DMS153 treated with DMSO at 0.1 percent for 48 hours (cell line): ENCODE measurements at regions not wholly inside any gene's neighbourhood (a gene's known extent, or its start where the extent isn't known, plus 50 kb on each side); places are given as distances from the start of the nearest gene placed in this dataset.
"Not testable (repeated sequence)": the region's sequence is repeated elsewhere in the genome, so short reads cannot be mapped to it uniquely, and the experiment has no call there.

Experiments
- DNase-seq: peaks from one replicate; lab custom pipeline; 2025; ENCODE audit not compliant: unreplicated experiment; lab: John Stamatoyannopoulos, UW

DNA sequence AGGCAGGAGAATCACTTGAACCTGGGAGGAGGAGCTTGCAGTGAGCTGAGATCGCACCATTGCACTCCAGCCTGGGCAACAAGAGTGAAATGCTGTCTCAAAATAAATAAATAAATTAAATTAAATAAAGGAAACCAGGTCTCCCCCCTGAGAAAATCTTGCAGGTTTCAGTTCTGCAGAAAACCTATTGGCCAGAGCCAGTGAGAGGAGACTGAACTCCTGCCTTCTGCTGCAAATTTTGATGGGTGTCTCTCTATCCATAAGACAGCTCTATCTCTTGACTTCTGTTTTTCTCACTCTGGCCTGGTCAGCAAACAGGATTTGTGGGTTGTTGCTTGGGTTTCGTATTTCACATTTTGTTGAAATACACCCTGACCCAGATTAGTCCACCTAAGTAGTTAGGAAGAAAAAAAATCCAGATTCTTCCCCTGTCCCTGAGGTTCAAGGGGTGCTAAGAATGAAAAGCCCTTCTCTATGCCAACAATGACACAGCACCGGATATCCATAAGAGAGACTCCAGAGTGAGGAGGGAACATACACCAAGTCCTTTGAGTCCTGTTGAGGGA lies 86.7 kb upstream of the MAP4K4 start:
- no peak for DNase-seq

DNA sequence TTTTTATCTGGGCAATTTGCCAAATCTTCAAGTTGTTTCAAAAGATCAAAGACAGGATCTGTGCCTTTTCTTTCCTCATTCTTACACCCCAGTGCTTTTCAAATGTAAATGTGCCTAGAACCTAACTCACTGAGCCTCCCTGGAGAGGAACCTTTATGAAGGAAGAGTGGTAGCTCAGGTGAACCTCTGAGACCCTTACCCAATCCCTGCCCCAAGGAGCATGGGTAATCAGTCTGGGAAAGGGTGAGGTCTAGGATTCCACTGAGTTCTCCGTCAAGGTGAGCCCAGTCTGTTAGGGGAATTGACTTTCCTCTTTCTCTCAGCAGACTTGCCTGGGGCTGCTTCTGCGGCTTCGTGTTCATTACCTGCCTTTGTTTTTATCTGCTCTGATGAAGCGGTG lies 88.1 kb upstream of the MAP4K4 start:
- no peak for DNase-seq

GRCh38 chr2:101608408-101609310 lies 88.8 kb upstream of the MAP4K4 start:
- DNase-seq, result no peak

DNA sequence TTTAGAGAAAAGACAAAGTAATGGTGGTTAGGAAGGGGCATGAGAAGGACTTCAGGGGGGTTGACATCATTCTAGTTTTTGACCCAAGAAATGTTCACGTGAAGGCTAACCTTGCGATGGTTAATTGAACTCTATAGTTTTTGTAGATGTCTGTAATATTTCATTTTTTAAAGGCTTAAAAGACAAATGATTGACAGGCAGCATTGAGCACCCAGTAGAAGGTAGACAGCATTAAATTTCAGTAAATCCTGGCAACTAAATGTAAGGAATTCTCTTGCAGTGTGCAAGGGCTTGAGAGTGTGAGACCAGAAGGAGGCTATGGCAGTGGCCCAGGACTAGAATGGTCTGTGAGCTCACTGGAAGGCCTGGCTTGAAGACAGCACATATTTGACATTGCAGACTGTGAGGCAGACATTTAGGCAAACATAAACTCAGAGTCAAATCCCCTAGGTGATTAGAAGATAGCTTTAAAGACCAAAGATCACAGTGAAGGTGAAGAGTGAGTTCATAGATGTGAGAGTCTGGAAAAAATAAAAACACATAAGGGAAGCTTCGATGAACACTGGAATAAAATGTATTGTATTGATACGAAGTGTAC lies 100.1 kb upstream of the MAP4K4 start:
- no peak for DNase-seq

GRCh38 chr2:101596333-101596732 lies 101.2 kb upstream of the MAP4K4 start:
- DNase-seq, result no peak

DNA sequence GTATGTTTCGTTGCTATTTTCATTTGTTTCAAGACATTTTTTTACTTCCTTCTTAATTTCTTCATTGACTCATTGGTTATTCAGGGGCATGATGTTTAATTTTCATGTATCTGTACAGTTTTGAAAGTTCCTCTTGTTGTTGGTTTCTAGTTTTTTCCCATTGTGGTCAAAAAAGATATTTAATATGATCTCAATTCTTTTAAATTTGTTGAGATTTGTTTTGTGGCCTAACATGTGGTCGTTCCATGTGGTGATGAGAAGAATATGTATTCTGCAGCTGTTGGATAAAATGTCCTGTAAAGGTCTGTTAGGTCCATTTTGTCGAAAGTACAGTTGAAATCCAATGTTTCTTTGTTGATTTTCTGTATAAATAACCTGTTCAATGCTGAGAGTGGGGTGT lies 110.3 kb upstream of the MAP4K4 start:
- no peak for DNase-seq

DNA sequence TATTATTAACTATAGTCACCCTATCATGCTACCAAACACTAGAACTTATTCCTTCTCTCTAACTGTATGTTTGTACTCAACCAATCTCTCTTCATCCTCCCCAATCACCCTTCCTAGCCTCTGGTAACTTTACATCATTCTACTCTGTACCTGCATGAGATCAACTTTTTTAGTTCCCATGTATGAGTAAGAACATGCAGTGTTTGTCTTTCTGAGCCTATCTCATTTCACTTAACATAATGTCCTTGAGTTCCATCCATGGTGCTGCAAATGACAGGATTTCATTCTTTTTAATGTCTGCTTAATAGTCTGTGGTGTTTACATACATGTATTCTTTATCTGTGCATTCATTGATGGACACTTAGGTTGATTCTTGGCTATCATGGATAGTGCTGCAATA lies 108.9 kb upstream of the RFX8 start:
- no peak for DNase-seq

GRCh38 chr2:101581675-101582299 lies 106.9 kb upstream of the RFX8 start:
- DNase-seq, result no peak

GRCh38 chr2:101580528-101580927 lies 105.6 kb upstream of the RFX8 start:
- DNase-seq, result no peak

DNA sequence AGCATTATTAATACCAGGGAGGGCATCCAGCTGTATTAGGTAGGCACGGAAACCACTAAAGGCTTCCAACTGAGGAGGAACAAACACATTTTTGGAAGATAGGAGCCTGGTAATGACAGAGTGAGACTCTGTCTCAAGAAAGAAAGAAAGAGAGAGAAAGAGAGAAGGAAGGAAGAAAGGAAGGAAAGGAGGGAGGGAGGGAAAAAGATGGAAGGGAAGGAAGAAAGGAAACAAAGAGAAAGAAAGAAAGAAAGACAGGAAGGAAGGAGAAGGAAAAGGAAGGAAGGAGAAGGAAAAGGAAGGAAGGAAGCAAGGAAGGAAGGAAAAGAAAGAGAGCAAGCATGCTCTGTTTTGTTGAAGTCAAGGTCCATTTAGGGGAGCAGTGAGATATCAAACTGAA lies 103.8 kb upstream of the RFX8 start:
- DNase-seq, result no peak

DNA sequence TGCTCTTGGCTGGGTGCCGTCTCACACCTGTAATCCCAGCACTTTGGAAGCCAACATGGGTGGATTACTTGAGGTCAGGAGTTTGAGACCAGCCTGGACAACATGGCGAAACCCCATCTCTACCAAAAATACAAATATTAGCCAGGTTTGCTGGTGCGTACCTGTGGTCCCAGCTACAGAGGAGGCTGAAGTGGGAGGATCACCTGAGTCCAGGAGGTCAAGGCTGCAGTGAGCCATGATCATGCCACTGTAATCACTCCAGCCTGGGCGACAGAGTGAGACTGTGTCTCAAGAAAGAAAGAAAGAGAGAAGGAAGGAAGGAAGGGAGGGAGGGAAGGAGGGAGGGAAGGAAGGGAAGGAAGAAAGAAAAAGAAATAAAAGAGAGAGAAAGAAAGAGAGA lies 103.2 kb upstream of the RFX8 start:
- DNase-seq, result not testable (repeated sequence)

DNA sequence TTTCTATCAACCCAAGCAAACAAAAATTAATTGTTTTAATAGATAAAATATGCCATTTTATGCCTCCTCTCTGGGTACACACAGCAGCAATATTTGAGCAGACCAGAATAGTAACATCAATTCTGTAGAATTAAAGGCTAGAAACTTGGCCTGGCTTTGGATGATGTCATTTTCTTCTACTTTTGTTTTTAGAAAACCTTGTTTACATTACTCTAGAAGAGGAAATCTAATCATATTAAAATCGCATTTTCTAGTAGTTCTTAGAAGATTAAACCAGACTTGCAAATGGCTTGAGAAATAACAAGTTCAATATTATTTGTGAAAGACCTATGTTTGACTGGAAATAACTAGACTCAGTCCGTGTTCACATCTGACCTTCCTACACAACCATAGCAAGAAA lies 102.3 kb upstream of the RFX8 start:
- DNase-seq, result no peak

- DNase-seq, result no peak
These were observed 99.7 kb upstream of the RFX8 start for GRCh38 chr2:101574622-101575021.

GRCh38 chr2:101571951-101572350 lies 97.0 kb upstream of the RFX8 start:
- DNase-seq, result no peak

DNA sequence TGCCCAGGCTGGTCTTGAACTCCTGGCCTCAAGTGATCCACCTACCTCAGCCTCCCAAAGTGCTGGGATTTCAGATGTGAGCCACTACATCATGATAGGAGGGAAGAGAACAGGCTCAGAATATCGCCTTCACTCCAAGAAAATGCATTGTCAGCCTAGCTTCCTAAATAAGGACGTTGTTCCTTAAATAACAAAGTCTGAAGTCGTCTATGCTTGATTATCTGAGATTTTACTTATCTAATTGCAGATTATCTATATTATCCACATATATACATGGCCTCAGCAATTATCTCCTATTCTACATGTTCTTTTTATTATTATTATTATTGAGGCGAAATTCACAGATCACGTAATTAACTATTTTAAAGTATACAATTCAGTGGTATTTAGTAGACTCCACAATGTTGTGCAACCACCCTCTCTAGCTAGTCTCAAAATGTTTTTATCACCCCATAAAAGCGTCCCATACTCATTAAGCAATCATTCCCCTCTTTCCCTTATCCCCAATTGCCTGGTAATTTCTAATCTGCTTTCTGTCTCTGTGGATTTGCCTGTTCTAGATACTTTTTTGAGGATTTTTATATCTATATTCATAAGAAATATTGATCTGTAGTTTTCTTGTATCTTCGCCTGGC lies 95.1 kb upstream of the RFX8 start:
- no peak for DNase-seq

- no peak for DNase-seq
These were observed 94.1 kb upstream of the RFX8 start for GRCh38 chr2:101568969-101569368.

GRCh38 chr2:101566632-101567228 lies 91.8 kb upstream of the RFX8 start:
- no peak for DNase-seq

GRCh38 chr2:101563849-101564248 lies 88.9 kb upstream of the RFX8 start:
- DNase-seq, result no peak

DNA sequence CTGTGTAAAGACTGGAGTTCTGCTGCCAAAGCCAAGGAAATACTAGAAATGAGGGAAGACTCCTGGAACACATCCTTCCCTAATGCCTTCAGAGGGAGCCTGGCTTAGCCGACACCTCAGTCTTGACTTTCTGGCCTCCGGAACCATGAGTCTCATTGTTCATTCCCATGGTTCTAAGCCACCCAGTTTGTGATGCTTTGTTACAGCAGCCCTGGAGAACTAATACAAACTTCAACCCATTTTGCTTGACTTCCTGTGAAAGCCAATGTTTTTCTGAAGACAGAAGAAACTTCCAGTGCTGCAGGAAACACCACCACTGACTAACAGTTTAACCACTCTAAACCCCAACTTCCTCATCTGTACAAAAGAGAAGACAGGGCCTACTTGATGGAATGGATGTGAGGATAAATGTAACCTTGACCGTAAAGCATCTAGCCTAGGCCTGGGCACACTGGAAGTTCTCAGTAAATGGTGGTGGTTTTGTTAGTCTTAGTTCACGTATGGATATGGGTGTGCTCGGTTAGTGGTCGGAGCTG lies 85.9 kb upstream of the RFX8 start:
- no peak for DNase-seq

GRCh38 chr2:101559551-101559950 lies 84.6 kb upstream of the RFX8 start:
- no peak for DNase-seq
